ENCODE measurements at regions not wholly inside any gene's neighbourhood (a gene's known extent, or its start where the extent isn't known, plus 50 kb on each side); places are given as distances from the start of the nearest gene placed in this dataset.

DNA sequence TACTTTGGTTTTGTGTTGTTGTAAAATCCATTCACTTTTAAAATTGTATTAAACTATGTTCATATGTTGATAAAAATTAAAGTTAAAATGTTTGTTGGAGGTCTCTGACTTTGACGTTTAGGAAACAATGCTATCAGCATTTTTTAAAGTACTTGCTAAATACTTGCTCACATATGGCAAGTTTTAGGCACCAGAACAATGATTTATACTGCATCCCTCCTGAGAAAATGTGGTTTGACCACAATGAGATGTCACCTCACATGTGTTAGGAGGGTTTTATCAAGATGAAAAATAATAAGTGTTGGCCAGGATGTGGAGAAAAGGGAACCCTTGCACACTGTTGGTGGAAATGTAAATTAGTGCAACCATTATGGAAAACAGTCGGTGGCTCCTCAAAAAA, 180.8 kb downstream of the HSD17B3 start:
- TF ChIP-seq, protein P1, sequence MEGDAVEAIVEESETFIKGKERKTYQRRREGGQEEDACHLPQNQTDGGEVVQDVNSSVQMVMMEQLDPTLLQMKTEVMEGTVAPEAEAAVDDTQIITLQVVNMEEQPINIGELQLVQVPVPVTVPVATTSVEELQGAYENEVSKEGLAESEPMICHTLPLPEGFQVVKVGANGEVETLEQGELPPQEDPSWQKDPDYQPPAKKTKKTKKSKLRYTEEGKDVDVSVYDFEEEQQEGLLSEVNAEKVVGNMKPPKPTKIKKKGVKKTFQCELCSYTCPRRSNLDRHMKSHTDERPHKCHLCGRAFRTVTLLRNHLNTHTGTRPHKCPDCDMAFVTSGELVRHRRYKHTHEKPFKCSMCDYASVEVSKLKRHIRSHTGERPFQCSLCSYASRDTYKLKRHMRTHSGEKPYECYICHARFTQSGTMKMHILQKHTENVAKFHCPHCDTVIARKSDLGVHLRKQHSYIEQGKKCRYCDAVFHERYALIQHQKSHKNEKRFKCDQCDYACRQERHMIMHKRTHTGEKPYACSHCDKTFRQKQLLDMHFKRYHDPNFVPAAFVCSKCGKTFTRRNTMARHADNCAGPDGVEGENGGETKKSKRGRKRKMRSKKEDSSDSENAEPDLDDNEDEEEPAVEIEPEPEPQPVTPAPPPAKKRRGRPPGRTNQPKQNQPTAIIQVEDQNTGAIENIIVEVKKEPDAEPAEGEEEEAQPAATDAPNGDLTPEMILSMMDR (IDR thresholded peaks at IDR 0.05): no peak
- TF ChIP-seq POLR2A (IDR thresholded peaks at IDR 0.05): no peak
